Mesendoderm (in vitro differentiated cells): ENCODE measurements at regions not wholly inside any gene's neighbourhood (a gene's known extent, or its start where the extent isn't known, plus 50 kb on each side); places are given as distances from the start of the nearest gene placed in this dataset.
A peak's percentile ranks its signal among the peaks of the same experiment; 100 is the strongest.
"Not testable (repeated sequence)": the region's sequence is repeated elsewhere in the genome, so short reads cannot be mapped to it uniquely, and the experiment has no call there.

Experiments used
- DNase-seq: peaks from one replicate; pipeline ENCODE4 v3.0.0; 2013
- H2AK5ac ChIP-seq: 2 replicates; pipeline ENCODE4 v1.6.1; 2013; ENCODE audit warnings: low read length, inconsistent platforms
- H2BK120ac ChIP-seq: 2 replicates; pipeline ENCODE4 v1.6.1; 2013; ENCODE audit warnings: low read depth, mild to moderate bottlenecking, low read length, moderate library complexity, mixed read lengths
- H2BK15ac ChIP-seq: replicated peaks from 2 replicates; pipeline ENCODE4 v1.6.1; 2013; ENCODE audit warnings: low read depth, mild to moderate bottlenecking, moderate library complexity
- H2BK5ac ChIP-seq: 2 replicates; pipeline ENCODE4 v1.6.1; 2013; ENCODE audit warnings: low read length, inconsistent platforms
- H3K18ac ChIP-seq: 2 replicates; pipeline ENCODE4 v1.6.1; 2013; ENCODE audit warnings: mild to moderate bottlenecking, low read length, mixed read lengths
- H3K23ac ChIP-seq: one replicate; pipeline ENCODE4 v1.6.1; 2013; ENCODE audit warnings: low read length
- H3K27ac ChIP-seq: 2 replicates; pipeline ENCODE4 v1.5.1; 2013; ENCODE audit warnings: low read depth, mild to moderate bottlenecking, inconsistent platforms, low read length, moderate library complexity
- H3K27me3 ChIP-seq: 2 replicates; pipeline ENCODE4 v1.6.1; 2013; ENCODE audit warnings: low read length, control low read depth, mild to moderate bottlenecking, inconsistent platforms; ENCODE audit not compliant: insufficient read depth, poor library complexity
- H3K36me3 ChIP-seq: 2 replicates; pipeline ENCODE4 v1.6.1; 2013; ENCODE audit warnings: low read length, inconsistent platforms; ENCODE audit not compliant: control insufficient read depth, insufficient read depth
- H3K4ac ChIP-seq: one replicate; pipeline ENCODE4 v1.6.1; 2013; ENCODE audit warnings: low read depth, mild to moderate bottlenecking, low read length, moderate library complexity
- H3K4me1 ChIP-seq: 2 replicates; pipeline ENCODE4 v1.6.1; 2013; ENCODE audit warnings: low read depth, low read length, inconsistent platforms; ENCODE audit not compliant: control insufficient read depth
- H3K4me2 ChIP-seq: 2 replicates; pipeline ENCODE4 v1.6.1; 2013; ENCODE audit warnings: low read length
- H3K4me3 ChIP-seq: 2 replicates; pipeline ENCODE4 v1.5.1; 2013; ENCODE audit warnings: mild to moderate bottlenecking, low read length
- H3K56ac ChIP-seq: one replicate; pipeline ENCODE4 v1.6.1; 2013; ENCODE audit warnings: low read length
- H3K79me1 ChIP-seq: 2 replicates; pipeline ENCODE4 v1.6.1; 2013; ENCODE audit warnings: low read length, inconsistent platforms
- H3K79me2 ChIP-seq: 2 replicates; pipeline ENCODE4 v1.6.1; 2013; ENCODE audit warnings: mild to moderate bottlenecking, low read length; ENCODE audit not compliant: control insufficient read depth, insufficient read depth
- H3K9ac ChIP-seq: 2 replicates; pipeline ENCODE4 v1.6.1; 2013; ENCODE audit warnings: low read length, inconsistent platforms
- H4K5ac ChIP-seq: one replicate; pipeline ENCODE4 v1.6.1; 2013; ENCODE audit warnings: low read length
- H4K8ac ChIP-seq: one replicate; pipeline ENCODE4 v1.6.1; 2013; ENCODE audit warnings: low read depth, mild to moderate bottlenecking, control low read depth, low read length, moderate library complexity
- WGBS: extraction: QIAGEN DNeasy Blood & Tissue Kit; methylation state at CpG from one replicate; pipeline ENCODE4 v1.1.7; 2013; ENCODE audit warnings: low lambda C conversion rate, missing lambda C conversion rate; ENCODE audit not compliant: insufficient coverage; ENCODE audit errors: extremely low coverage; 5-methylcytosine and 5-hydroxymethylcytosine counted together

DNA sequence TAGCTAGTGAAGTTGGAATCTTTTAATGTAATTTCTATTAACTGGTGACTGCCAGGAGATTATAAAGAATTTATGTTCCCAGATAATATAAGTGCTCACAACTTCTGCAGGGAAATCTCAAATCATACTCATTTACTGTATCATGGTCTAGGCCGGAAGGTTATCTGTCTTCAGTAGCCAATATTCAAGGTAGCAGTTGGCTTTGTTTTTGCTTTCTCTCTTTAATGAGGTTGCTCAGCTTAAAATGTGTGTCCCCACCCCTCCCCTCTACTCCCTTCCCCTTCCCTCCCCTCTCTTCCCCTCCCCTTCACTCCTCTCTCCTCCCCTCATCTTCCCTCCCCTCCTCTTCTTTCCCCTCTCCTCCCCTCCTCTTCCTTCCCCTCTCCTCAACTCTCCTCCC, 117.6 kb downstream of the HPGD start:
- no peak overlapping the region for H3K23ac ChIP-seq
- H3K36me3 ChIP-seq: no peaks in the 10 kb centered on the region
- no peak for DNase-seq
- no peak overlapping the region for H2BK120ac ChIP-seq
- no peak overlapping the region for H3K27ac ChIP-seq
- no peak overlapping the region for H3K4me2 ChIP-seq
- peaks cover 13% of the 10 kb centered on the region for H3K4me1 ChIP-seq
- no CpG with 5 or more reads among the region's 1 CpG for WGBS
- H3K9ac ChIP-seq: no peak overlapping the region
- no peaks in the 10 kb centered on the region for H3K79me1 ChIP-seq
- no peak overlapping the region for H2BK5ac ChIP-seq
- H4K5ac ChIP-seq: no peak overlapping the region
- no peak overlapping the region for H4K8ac ChIP-seq
- H3K4me3 ChIP-seq: no peak overlapping the region
- no peak overlapping the region for H3K4ac ChIP-seq
- H2BK15ac ChIP-seq: no peak overlapping the region
- H3K56ac ChIP-seq: no peak overlapping the region
- H3K79me2 ChIP-seq: no peaks in the 10 kb centered on the region
- H3K18ac ChIP-seq: peak overlapping the region; percentile 60
- no peaks in the 10 kb centered on the region for H3K27me3 ChIP-seq
- H2AK5ac ChIP-seq: no peak overlapping the region

DNA sequence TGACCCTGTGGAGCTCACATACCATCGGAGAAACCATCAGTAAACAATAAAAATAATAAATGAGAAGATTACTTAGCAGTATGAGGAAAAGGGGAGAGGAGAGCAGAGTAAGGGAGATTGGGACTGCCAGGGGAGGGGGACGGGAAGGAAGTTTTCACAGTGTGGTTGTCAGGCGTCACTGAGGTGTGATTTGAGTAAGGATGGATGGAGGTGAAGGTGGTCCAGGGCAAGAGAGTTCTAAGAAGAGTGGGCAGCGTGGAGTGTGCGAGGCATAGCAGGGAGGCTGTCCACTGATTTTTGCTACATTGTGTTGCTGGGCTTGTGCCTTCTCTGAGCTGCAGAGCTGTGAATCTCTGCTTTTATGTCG, 119.1 kb downstream of the HPGD start:
- H3K4ac ChIP-seq: no peak overlapping the region
- peaks cover 13% of the 10 kb centered on the region for H3K4me1 ChIP-seq
- no peak overlapping the region for H3K4me3 ChIP-seq
- WGBS: no CpG with 5 or more reads among the region's 6 CpGs
- no peaks in the 10 kb centered on the region for H3K79me2 ChIP-seq
- H3K27me3 ChIP-seq: no peaks in the 10 kb centered on the region
- H3K36me3 ChIP-seq: no peaks in the 10 kb centered on the region
- no peak overlapping the region for H3K23ac ChIP-seq
- peak overlapping the region; percentile 8 for H3K27ac ChIP-seq
- H2AK5ac ChIP-seq: no peak overlapping the region
- no peak overlapping the region for H3K9ac ChIP-seq
- H3K79me1 ChIP-seq: no peaks in the 10 kb centered on the region
- peak overlapping the region; percentile 29 for H3K56ac ChIP-seq
- H2BK15ac ChIP-seq: no peak overlapping the region
- H3K4me2 ChIP-seq: no peak overlapping the region
- no peak overlapping the region for H4K5ac ChIP-seq
- no peak overlapping the region for H2BK120ac ChIP-seq
- H3K18ac ChIP-seq: peak overlapping the region; percentile 68
- peak overlapping the region; percentile 66 for H2BK5ac ChIP-seq
- DNase-seq: no peak
- no peak overlapping the region for H4K8ac ChIP-seq

DNA sequence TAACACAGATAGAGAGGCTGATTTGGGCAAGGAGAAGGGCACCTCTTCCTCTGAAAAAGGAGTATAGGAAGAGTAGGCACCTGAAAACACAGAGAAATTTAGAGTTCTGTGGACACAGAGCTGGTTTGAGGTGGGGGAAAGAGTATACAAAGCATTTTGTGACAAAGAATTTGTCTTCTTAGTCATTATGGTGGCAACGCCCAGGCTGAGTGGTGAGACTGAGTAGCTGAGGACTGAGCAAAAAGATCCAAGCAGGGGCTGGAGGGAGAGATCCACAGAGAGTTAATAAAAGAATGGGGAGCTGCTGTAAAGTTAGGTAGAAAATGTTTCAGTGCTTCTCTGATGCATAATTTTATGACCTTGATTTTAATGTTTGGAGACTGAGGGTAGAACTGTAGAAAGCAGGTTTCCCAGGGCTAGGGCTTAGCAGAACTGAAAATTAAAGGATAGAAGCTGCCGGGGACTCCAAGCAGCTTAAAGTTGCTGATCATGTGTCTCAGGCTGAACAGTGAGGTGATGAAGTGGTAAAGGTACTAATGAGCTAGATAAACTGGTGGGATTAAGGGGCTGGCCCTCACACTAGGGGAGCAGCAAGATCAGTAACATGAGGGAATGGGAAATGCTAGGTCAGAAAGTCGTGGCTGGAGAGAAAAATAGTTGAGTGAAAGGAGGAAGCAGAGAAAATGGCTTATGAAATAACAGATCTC, 118.9 kb downstream of the CEP44 start:
- no CpG with 5 or more reads among the region's 3 CpGs for WGBS
- Histone ChIP-seq H4K8ac (no peak overlapping the region), H3K27me3 (no peaks in the 10 kb centered on the region), H3K4me2 (no peak overlapping the region), H2BK120ac (peak overlapping the region; percentile 89), H2AK5ac (peak overlapping the region; percentile 18), H3K4me1 (peaks cover 13% of the 10 kb centered on the region), H3K27ac (peak overlapping the region; percentile 76), H3K18ac (peak overlapping the region; percentile 88), H3K9ac (no peak overlapping the region), H3K79me2 (no peaks in the 10 kb centered on the region), H3K4ac (no peak overlapping the region), H4K5ac (no peak overlapping the region), H3K4me3 (no peak overlapping the region), H2BK5ac (peak overlapping the region; percentile 0), H2BK15ac (no peak overlapping the region), H3K56ac (peak overlapping the region; percentile 6), H3K23ac (no peak overlapping the region), H3K36me3 (no peaks in the 10 kb centered on the region), H3K79me1 (no peaks in the 10 kb centered on the region)
- DNase-seq: peak; percentile 91

GRCh38 chr4:174401471-174402130, 117.9 kb downstream of the CEP44 start:
- Histone ChIP-seq H3K27ac (peak overlapping the region; percentile 85), H2BK15ac (no peak overlapping the region), H3K79me2 (no peaks in the 10 kb centered on the region), H4K5ac (no peak overlapping the region), H3K4me3 (no peak overlapping the region), H2BK5ac (no peak overlapping the region), H3K36me3 (no peaks in the 10 kb centered on the region), H3K4me1 (peaks cover 13% of the 10 kb centered on the region), H3K4me2 (no peak overlapping the region), H3K9ac (no peak overlapping the region), H4K8ac (no peak overlapping the region), H2BK120ac (no peak overlapping the region), H2AK5ac (no peak overlapping the region), H3K23ac (no peak overlapping the region), H3K4ac (no peak overlapping the region), H3K27me3 (no peaks in the 10 kb centered on the region), H3K56ac (no peak overlapping the region), H3K18ac (peak overlapping the region; percentile 14), H3K79me1 (no peaks in the 10 kb centered on the region)
- no CpG with 5 or more reads among the region's 11 CpGs for WGBS
- peak; percentile 80 for DNase-seq

GRCh38 chr4:174400603-174401302, 117.0 kb downstream of the CEP44 start:
- H3K79me1 ChIP-seq, H3K79me2 ChIP-seq, H3K18ac ChIP-seq, H4K8ac ChIP-seq, H4K5ac ChIP-seq, H3K23ac ChIP-seq, H3K4me2 ChIP-seq, H3K9ac ChIP-seq, H3K56ac ChIP-seq, H2BK15ac ChIP-seq, H2BK5ac ChIP-seq, H2AK5ac ChIP-seq, H3K27me3 ChIP-seq, H2BK120ac ChIP-seq, H3K4me3 ChIP-seq, H3K36me3 ChIP-seq: not testable (repeated sequence)
- peaks cover 13% of the 10 kb centered on the region for H3K4me1 ChIP-seq
- H3K4ac ChIP-seq: peak overlapping the region; percentile 36
- WGBS: no CpG with 5 or more reads among the region's 8 CpGs
- H3K27ac ChIP-seq: peak overlapping the region; percentile 56
- peak; percentile 96 for DNase-seq
